ENCODE measurements at regions not wholly inside any gene's neighbourhood (a gene's known extent, or its start where the extent isn't known, plus 50 kb on each side); places are given as distances from the start of the nearest gene placed in this dataset.

DNA sequence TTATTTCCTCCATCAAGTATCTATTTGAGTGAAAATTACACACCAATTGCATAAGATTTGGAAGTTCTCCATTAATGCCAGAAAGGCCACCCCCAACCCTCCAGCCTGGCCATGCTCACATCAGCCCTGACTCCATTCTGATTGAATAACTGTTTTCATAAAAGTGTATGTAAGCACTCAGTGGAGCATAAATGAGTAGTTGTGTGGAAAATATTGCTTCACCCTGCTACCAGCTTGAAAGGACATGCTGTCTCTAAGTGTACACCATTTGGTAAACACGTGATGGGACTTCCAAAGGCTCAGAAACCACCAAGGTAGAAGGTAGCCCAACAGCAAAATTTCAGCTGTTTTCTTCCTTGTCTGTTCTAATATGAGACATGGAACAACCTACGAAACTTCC is 393.8 kb downstream of the ZNF385D start:
- DNase-seq = no peak

DNA sequence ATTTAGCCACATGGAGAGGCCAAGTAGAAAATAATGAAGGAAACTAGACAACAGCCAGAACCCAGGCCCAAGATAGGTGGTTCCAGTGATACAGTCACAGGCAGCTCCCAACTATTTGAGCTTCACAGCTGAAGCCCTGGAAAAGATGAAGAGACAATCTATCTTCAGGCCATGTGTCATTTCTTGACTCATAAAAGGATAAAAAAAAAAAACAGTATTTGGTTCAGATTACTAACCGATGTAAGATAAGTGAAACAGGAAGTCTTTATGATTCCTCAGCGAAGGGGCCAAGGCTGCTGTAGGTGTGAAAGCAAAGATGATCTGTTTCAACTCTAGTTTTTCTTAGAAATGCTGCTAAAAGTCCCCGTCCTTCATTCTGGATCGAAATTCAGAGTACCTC is 394.6 kb downstream of the ZNF385D start:
- no peak for DNase-seq

DNA sequence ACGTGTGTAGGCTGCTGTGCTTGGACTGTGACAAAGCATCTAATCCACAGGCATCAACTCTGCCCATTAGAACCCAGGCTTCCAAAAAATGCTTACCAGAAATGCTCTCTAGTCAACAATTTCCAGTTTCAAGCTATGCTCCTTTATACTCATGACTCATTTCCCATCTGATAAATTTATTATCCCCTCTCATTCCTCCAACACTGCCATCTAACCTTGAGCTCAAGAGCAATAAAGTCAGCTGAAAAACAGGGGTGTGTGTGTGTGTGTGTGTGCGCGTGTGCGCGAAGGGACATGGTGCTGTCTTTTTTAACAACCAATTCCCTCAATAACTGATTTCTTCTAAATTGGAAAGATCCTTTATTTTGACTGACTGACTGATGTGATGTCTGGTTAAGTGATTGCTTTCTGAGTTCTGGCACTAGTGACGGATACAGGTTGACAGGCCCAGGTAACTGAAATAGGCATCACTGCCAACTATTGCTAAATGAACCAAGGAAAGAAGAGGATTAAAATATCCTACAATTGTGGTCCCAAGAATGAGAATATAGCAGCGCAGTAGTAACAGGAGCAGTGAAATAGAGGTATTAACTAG is 405.5 kb downstream of the ZNF385D start:
- no peak for DNase-seq

DNA sequence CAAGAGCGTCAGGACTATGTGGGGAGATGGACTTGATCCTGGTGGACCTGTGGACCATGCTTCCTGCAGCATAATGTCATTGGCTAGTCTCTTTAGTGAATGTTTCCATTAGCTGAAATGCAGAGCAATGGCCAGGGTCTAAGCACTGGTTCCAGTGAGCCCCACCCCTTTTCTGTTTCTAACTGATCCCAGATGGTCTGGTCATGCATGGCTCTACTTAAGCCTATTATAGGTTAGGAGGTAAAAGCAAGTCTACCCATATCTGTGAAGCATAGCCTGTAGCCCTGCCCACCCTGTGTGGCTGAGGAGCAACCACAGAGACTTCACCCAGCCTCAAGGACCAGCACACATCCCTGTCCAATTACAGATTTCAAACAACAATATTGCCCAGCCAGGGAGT is 419.2 kb downstream of the ZNF385D start:
- DNase-seq = no peak

DNA sequence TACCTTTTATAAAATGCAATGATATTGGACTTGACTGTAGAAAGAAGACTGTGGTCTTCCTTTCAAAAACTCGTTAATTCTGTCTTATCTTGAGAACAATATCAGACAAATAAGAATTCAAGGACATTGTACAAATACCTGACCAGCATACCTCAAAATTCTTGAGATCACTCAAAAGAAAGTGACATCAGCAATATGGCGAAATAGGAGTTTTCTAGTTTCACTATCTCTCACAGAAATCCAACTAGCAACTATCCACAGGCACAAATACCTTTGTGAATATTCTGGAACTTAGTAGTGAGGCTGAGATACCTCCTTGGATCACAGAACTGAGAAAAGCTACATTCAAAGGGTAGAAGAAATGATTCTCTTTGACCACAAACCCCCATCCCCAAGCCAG is 419.7 kb downstream of the ZNF385D start:
- no peak for DNase-seq

DNA sequence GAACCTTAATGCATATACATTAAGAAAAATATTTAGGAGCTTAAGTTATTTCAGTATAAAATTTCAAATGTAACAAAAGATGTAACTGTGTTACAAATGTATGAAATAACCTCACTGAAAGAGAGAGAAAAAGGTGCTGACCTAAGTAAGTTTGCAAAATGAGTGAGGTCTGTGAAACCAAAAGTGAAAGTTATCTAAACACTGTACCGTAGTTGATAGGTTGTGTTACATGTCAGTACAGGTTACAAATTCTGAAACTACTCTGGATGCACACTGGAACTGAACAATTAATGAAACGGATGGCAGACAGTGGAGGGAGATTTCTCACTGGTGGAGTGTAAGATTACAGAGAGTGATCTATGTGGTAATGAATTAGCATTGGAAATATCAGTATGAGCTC is 420.7 kb downstream of the ZNF385D start:
- no peak for DNase-seq

DNA sequence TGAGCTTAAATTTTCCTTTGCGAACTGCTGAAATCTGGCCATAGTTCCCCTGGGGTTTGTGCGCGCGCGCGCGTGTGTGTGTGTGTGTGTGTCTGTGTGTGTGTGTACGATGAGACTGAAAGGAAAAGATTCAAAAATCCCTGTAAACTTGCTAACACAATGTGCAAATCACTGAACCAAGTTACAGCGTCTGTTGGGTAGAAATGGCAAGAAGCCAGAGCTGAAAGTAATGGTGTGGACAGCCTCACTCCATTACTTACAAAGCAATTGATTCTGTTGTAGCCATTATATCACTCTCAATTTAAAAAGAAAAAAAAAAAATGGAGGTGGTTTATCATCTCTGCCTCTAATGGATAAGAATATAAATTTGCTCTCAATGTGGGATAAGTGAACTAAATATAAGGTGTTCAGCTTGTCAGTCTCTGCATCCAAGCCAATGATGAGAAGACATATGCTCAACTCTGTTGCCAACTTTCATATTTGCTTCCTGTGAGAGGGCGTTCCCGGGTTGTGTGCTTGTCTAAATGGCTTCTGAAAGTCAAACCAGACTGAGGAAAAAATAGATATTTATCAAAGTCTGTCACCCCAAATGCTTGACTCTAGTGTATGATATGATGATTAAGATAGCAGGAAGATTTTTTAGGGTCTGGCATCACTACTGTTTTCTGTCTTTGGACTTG is 422.2 kb downstream of the ZNF385D start:
- no peak for DNase-seq

DNA sequence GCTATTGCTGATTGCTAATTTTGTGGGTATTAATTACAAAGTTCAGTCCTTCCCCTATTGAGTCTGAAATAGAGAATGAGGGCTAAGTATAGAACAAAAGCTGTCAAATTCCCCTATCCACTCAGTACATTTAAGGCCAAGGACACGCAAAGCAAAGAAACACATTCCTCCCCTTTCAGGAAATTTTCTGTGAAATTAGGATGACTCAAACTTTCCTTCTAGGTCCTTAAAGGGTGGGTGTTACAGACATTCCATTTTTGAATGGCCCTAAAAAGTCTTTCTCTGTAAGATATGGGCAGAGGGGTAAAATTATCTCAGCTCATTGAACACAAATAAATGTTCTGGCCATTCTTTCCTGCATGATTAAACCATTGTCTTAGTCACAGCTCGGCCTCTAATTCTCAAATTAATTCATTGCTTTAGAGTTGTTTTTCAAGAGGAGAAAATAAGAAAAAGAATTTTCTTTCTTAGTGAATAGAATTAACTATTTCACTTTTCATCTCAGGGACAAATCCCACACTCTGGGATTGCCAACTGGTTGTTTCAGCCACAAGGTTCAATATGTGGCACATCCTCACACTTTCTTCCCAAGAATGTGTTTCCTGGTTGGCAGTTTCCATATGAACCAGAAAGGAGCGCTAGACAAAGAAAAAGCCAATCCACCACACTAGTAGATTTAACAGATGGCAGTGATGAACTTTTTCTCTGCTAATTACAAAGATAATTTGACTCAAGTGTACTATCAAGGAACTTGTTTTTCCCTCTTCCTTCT is 424.1 kb downstream of the ZNF385D start:
- DNase-seq = no peak

DNA sequence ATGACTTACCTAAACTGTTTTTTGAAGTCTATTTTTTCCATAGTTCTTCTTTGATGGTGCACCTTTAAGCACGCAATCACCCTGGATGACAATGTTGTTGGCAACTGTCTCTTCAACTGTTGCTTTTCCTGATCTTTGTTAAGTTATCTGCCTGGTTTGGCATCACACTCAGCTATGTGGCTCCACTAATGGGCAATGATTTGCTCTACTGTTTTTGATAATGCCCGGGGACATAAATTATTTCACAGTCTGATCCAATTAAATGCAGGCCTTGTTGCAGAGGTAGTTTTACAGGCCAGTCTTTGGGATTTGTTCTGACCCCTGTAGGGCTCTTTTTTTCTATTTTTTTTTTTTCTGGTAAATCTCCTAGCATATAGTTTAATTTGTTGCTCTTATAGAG is 436.3 kb downstream of the ZNF385D start:
- no peak for DNase-seq

DNA sequence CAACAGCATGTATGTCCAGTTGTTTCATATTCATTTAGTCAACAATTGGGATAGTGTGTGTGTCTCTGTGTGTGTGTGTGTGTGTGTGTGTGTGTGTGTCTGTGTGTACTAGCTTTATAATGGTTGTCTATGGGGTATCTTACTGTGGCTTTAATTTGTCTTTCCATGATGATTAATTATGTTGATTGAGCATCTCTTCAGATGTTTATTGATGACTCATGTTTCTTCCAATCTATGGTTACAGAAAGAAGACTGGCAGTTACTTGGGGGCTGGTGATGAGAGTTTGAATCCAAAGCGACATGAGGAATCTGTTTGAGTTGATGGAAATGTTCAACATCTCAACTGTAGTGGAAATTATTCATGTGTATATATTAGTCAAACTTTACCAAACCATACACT is 440.1 kb downstream of the ZNF385D start:
- no peak for DNase-seq

DNA sequence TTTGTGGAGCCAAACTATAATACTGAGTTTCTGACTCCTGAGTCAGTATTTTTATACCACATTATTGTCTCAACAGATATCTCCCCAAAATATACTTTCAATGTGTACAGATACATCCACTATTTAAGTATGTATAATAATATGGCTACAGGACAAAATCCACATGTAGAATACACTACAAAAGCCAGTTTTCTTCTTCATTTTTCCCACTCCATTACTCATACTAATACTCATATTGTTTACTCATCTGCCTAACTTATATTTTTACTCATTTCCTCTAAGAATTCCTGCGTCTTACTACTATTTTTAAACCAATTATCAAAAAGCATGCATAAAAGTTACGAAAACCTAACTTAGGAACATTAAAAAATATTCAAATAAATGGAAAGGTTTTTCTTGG is 440.8 kb downstream of the ZNF385D start:
- DNase-seq = no peak

DNA sequence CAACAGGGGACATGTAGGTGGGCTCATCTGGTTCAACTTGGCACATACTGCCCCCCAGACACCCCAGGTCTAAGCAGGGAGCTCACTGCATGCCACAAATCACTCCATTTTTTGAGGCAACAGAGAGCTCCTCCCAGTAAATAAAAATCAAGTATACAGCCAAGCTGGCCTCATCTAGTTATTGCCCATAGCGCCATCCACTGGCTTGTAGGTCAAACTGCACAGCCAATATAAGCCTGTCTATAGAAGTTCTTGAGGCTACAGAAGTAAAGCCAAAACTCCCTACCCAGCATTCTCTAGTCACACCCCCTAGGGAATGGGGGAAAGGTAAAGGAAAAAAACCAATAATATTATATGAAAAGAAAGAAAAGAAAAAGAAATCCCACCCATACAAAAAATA is 453.7 kb downstream of the ZNF385D start:
- no peak for DNase-seq

DNA sequence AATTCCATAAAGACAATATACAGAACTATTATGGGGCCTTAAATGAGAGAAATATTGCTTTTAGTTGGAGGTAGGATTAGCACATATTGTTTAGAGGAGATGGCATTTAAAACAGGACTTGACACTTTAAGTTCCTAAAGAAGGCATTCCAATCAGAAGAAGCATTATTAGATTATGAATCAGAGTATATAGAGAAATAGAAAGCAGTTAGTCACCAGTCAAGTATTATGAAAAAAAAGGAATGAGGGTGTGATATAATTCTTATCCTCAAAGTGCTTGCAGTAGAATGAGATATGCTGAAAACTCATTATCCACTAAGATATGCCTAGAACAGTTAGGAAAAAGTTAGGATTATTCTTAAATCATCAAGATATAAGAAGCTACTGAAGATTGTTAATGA is 456.2 kb downstream of the ZNF385D start:
- DNase-seq = no peak

DNA sequence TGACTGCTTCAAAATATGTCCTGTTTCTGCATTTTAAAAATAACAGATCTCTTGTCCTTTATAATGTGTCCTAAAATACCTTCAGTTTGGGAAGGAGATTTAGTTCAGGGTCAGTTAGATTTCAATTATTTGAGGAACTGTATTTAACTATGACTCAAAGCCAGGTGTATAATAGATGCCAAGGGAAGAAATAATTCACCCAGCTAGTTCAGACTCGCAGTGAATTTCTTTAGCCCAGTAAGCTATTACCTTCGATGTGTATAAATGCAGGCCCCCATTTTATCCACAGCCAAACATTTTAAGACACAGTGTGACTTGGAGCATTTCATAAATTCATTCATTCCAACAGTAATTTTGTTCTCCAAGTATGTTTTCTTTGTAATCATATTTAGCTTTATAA is 458.0 kb downstream of the ZNF385D start:
- no peak for DNase-seq

DNA sequence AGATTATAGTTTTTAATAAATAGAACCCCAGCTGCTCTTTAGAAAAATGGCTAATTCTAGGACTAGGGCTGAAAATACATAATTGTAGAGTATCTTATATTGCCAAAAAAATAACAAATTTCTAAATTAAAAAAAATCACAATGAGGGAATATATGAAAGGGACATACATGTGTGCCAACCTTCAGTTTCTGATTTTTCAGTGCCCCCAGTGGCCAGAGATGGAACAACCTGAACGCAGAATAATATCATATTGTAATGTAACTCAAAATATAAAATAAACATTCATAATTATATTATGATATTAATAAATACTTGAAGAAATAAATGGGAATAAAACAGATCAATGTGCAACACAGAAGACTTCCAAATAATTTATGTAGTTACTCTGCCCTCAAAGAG is 460.5 kb downstream of the ZNF385D start:
- DNase-seq = no peak

DNA sequence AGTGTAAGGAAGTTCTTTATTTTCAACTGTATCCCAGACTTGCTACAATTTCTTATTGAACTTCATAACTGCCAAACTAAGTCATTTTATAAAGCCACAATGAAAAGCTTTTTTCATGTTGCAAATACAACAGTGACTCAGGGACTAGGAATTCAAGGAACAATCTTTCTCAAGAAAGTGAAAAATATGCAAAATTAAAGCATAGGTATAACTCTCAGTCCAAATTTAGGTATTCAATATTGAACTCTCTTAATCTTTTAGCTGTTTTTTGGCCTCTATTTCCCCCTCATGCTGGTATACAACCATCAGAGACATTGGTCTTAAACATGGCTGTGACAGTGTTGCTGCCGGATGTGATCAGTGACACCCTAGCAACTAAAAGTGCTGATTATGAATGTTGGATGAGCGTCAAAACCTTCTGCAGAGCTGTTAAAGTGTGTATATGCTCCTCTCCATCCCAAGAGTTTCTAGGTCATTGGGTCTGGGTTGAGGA is 476.9 kb downstream of the ZNF385D start:
- no peak for DNase-seq

DNA sequence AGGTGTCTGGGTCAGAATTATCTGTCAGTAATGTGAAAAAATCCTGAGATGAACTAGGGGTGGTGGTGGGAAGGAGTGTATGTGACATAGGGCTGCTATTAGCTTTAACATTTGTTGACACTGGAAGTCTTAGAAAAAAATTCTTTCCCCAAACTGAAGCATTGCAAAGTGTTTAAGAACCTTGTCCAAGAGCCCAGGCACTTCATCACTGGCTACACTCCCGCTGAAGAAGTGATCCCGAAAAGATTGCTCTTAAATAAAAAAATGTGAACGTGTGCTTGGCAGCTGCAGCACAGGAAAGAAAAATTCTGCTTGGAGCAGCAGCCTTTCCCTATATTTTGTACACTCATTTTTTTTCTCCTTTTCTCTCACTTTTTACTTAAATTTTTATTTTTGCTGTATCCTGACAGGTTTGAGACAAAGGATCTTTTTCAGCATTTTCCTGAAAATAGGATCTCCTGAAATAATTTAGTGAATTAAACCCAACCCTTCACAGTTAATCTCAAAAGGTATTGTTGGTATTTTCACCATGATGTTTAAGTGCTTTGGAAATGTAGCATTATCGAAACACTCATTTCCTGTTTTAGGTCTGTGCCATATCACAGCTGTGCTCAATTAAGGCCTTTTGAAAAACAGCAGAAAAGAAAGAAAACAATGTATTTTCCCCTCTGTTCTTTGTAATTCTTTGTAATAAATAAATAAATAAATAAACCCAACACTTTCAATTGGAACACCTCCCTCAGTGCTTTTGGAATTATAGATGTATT is 477.6 kb downstream of the ZNF385D start:
- peak; percentile 82 for DNase-seq

DNA sequence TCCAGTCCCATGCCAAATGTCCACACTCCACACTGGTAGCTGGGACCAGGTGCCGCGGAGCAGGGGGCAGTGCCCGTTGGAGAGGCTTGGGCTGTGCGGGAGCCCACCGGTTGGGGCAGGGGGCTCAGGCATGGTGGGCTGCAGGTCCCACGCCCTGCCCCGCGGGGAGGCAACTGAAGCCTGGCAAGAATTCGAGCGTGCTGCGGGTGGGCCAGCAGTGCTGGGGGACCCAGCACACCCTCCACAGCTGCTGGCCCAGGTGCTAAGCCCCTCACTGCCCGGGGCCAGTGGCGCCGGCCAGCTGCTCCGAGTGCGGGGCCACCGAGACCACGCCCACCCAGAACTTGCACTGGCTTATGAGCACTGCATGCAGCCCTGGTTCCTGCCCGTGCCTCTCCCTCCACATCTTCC is 479.4 kb downstream of the ZNF385D start:
- DNase-seq = no peak

DNA sequence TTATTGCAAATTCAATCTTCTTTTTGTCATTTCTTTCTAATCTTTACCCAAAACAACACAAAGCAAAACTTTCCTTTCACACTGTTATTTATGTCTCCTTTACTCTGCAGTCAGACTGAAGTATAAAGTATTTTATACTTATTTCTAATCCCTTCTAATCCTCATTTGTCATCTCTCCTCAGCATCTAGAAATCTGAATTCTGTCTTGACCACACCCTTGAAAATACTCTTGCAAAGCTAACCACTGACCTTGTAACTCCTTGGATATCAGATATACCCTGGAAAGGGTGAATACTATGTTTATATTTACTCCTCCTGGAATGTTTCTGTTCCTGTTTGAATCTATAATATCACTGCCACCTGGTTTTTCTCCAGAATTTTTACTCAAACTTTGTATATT is 481.1 kb downstream of the ZNF385D start:
- DNase-seq = no peak

DNA sequence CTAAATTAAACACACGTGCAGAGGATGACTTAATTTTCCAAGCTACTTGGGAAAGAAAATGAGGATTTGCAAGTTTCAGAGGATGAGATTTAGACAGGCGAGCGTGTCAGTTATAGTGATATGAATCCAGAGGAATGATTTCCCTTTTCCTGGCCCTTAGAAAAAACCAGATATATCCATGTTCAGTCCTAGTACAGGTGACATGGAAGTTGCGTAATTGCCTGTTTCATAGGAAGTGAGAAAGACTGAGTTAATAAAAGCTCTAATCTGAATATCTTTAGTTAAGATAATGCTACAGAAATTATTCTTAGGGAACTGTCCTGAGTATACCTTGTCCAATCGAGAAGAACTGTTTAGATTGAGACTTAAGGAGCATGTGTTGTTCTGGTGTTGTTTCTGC is 490.5 kb downstream of the ZNF385D start:
- no peak for DNase-seq

DNA sequence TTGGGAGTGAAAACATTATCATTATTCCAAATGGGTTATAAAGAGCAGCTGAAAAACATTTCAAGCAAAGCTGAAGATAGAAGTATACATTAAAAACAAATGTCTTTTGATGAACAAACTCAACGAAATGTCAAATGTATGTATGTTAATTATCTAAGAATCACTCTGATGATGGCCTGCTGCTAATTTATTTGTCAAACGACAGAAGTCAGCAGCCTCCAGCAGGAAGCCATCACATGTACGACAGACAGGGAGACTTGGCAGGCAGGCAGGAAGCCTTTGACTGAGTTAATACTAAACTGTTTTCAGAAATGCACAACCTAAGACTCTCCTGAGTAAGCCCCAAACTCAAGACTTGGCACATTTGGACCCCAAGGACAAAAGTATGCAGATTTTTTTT is 491.1 kb downstream of the ZNF385D start:
- no peak for DNase-seq

DNA sequence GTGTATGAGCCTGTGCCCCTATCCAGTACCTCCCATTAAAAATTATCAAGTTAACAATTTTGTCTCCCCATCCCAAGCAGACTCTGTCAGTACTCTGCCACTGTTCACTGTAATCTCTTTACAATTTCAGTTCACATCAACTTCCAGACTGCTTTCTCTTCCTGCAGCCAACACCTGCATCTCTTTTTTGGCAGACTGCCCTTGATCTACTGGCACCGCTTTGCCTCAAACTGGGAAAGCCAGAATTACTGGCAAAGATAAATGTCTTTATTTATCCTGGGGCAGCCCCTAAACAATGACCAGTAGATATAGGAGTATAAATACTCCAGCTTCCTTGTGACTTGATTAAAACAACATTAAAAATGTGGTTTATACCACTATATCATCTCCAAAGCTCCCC is 494.1 kb downstream of the ZNF385D start:
- DNase-seq = no peak
